HUES64 (cell line): ENCODE measurements at regions not wholly inside any gene's neighbourhood (a gene's known extent, or its start where the extent isn't known, plus 50 kb on each side); places are given as distances from the start of the nearest gene placed in this dataset.
"Not testable (repeated sequence)": the region's sequence is repeated elsewhere in the genome, so short reads cannot be mapped to it uniquely, and the experiment has no call there.

ENCODE experiments used
- H3K27ac ChIP-seq: 2 replicates; pipeline ENCODE4 v1.7.0; 2013; ENCODE audit warnings: low read depth, low read length, inconsistent platforms
- H3K27me3 ChIP-seq: 2 replicates; pipeline ENCODE4 v1.6.1; 2013; ENCODE audit warnings: mild to moderate bottlenecking, low read length; ENCODE audit not compliant: insufficient read depth
- H3K36me3 ChIP-seq: 2 replicates; pipeline ENCODE4 v1.6.1; 2013; ENCODE audit warnings: mild to moderate bottlenecking, low read length; ENCODE audit not compliant: insufficient read depth
- H3K4me1 ChIP-seq: 2 replicates; pipeline ENCODE4 v1.6.1; 2013; ENCODE audit warnings: mild to moderate bottlenecking, low read length, moderate library complexity; ENCODE audit not compliant: insufficient read depth
- H3K4me3 ChIP-seq: 2 replicates; pipeline ENCODE4 v1.5.1; 2013; ENCODE audit warnings: mild to moderate bottlenecking, low read length, moderate library complexity
- H3K9ac ChIP-seq: 2 replicates; pipeline ENCODE4 v1.6.1; 2013; ENCODE audit warnings: mild to moderate bottlenecking, low read depth, low read length
- H3K9me3 ChIP-seq: 2 replicates; pipeline ENCODE4 v1.6.1; 2013; ENCODE audit warnings: low read depth, low read length; ENCODE audit not compliant: insufficient read depth
- WGBS: fragments of 150-250, 120-280 bp; methylation state at CpG from one replicate; pipeline ENCODE4 v1.1.7; 2013; ENCODE audit warnings: missing lambda C conversion rate; 5-methylcytosine and 5-hydroxymethylcytosine counted together

- H3K36me3 ChIP-seq: no peaks in the 10 kb centered on the region
- H3K4me1 ChIP-seq: no peaks in the 10 kb centered on the region
- 93% methylated on average over 11 of the region's 11 CpGs for WGBS
- no peaks in the 10 kb centered on the region for H3K27me3 ChIP-seq
- H3K9ac ChIP-seq: no peak overlapping the region
- no peak overlapping the region for H3K4me3 ChIP-seq
- no peak overlapping the region for H3K27ac ChIP-seq
- H3K9me3 ChIP-seq: no peaks in the 10 kb centered on the region
Observed at GRCh38 chr12:31796270-31796951, 67.6 kb upstream of the AMN1 start.

- no peaks in the 10 kb centered on the region for H3K36me3 ChIP-seq
- WGBS: 89% methylated on average over 5 of the region's 5 CpGs
- no peak overlapping the region for H3K27ac ChIP-seq
- H3K27me3 ChIP-seq: no peaks in the 10 kb centered on the region
- no peaks in the 10 kb centered on the region for H3K4me1 ChIP-seq
- no peak overlapping the region for H3K9ac ChIP-seq
- no peaks in the 10 kb centered on the region for H3K9me3 ChIP-seq
- H3K4me3 ChIP-seq: no peak overlapping the region
Observed at GRCh38 chr12:31794745-31795144, 65.9 kb upstream of the AMN1 start.

- 92% methylated on average over 3 of the region's 3 CpGs for WGBS
- not testable (repeated sequence) for H3K27me3 ChIP-seq
Observed at GRCh38 chr12:31791265-31791664, 62.4 kb upstream of the AMN1 start.

GRCh38 chr12:31790759-31791158 lies 61.9 kb upstream of the AMN1 start:
- Histone ChIP-seq H3K4me1 (no peaks in the 10 kb centered on the region), H3K27me3 (no peaks in the 10 kb centered on the region), H3K4me3 (no peak overlapping the region), H3K36me3 (no peaks in the 10 kb centered on the region), H3K9ac (no peak overlapping the region), H3K27ac (no peak overlapping the region), H3K9me3 (no peaks in the 10 kb centered on the region)
- WGBS: 0% methylated on average over 1 of the region's 1 CpG

More at GRCh38 chr12:31791265-31791664, 62.4 kb upstream of the AMN1 start:
- H3K4me3 ChIP-seq, H3K36me3 ChIP-seq, H3K9me3 ChIP-seq, H3K27ac ChIP-seq, H3K4me1 ChIP-seq, H3K9ac ChIP-seq: not testable (repeated sequence)

- H3K27me3 ChIP-seq: no peaks in the 10 kb centered on the region
- H3K4me1 ChIP-seq: no peaks in the 10 kb centered on the region
- no peak overlapping the region for H3K27ac ChIP-seq
- no peaks in the 10 kb centered on the region for H3K9me3 ChIP-seq
- no peak overlapping the region for H3K9ac ChIP-seq
- H3K4me3 ChIP-seq: no peak overlapping the region
- H3K36me3 ChIP-seq: no peaks in the 10 kb centered on the region
- 83% methylated on average over 1 of the region's 2 CpGs for WGBS
Observed at GRCh38 chr12:31785318-31785717, 56.5 kb upstream of the AMN1 start.

GRCh38 chr12:31783996-31784645 lies 55.3 kb upstream of the AMN1 start:
- H3K4me3 ChIP-seq: no peak overlapping the region
- no peaks in the 10 kb centered on the region for H3K9me3 ChIP-seq
- no peak overlapping the region for H3K27ac ChIP-seq
- no peaks in the 10 kb centered on the region for H3K4me1 ChIP-seq
- 86% methylated on average over 3 of the region's 3 CpGs for WGBS
- no peak overlapping the region for H3K9ac ChIP-seq
- no peaks in the 10 kb centered on the region for H3K36me3 ChIP-seq
- no peaks in the 10 kb centered on the region for H3K27me3 ChIP-seq

GRCh38 chr12:31783556-31783955 lies 54.7 kb upstream of the AMN1 start:
- Histone ChIP-seq H3K27me3 (no peaks in the 10 kb centered on the region), H3K27ac (no peak overlapping the region), H3K36me3 (no peaks in the 10 kb centered on the region), H3K4me3 (no peak overlapping the region), H3K9me3 (no peaks in the 10 kb centered on the region), H3K4me1 (no peaks in the 10 kb centered on the region), H3K9ac (no peak overlapping the region)
- WGBS: no CpG with 5 or more reads among the region's 1 CpG

- H3K9me3 ChIP-seq: no peaks in the 10 kb centered on the region
- no peaks in the 10 kb centered on the region for H3K27me3 ChIP-seq
- no peaks in the 10 kb centered on the region for H3K36me3 ChIP-seq
- H3K9ac ChIP-seq: no peak overlapping the region
- H3K4me3 ChIP-seq: no peak overlapping the region
- no peak overlapping the region for H3K27ac ChIP-seq
- no peaks in the 10 kb centered on the region for H3K4me1 ChIP-seq
- 89% methylated on average over 17 of the region's 17 CpGs for WGBS
Observed at GRCh38 chr12:31781894-31782540, 53.2 kb upstream of the AMN1 start.

GRCh38 chr12:31780096-31780495 lies 51.3 kb upstream of the AMN1 start:
- 59% methylated on average over 2 of the region's 5 CpGs for WGBS

GRCh38 chr12:31778687-31779086 lies 49.9 kb upstream of the AMN1 start:
- H3K9me3 ChIP-seq: no peaks in the 10 kb centered on the region
- no peaks in the 10 kb centered on the region for H3K27me3 ChIP-seq
- H3K4me3 ChIP-seq: no peak overlapping the region
- 95% methylated on average over 5 of the region's 5 CpGs for WGBS
- H3K9ac ChIP-seq: no peak overlapping the region
- H3K27ac ChIP-seq: no peak overlapping the region
- H3K36me3 ChIP-seq: no peaks in the 10 kb centered on the region
- H3K4me1 ChIP-seq: no peaks in the 10 kb centered on the region

More at GRCh38 chr12:31780096-31780495, 51.3 kb upstream of the AMN1 start:
- no peaks in the 10 kb centered on the region for H3K9me3 ChIP-seq
- no peak overlapping the region for H3K27ac ChIP-seq
- H3K9ac ChIP-seq: no peak overlapping the region
- no peaks in the 10 kb centered on the region for H3K4me1 ChIP-seq
- no peak overlapping the region for H3K4me3 ChIP-seq
- H3K36me3 ChIP-seq: no peaks in the 10 kb centered on the region
- H3K27me3 ChIP-seq: no peaks in the 10 kb centered on the region
